CD4-positive, alpha-beta T cell treated with Interleukin-12 subunit alpha and Interleukin-12 subunit beta, for 1 hour (primary cell): ENCODE measurements at regions not wholly inside any gene's neighbourhood (a gene's known extent, or its start where the extent isn't known, plus 50 kb on each side); places are given as distances from the start of the nearest gene placed in this dataset.

ENCODE experiments used
- DNase-seq: peaks from one replicate; pipeline ENCODE4 v3.0.0-alpha.2; 2020

DNA sequence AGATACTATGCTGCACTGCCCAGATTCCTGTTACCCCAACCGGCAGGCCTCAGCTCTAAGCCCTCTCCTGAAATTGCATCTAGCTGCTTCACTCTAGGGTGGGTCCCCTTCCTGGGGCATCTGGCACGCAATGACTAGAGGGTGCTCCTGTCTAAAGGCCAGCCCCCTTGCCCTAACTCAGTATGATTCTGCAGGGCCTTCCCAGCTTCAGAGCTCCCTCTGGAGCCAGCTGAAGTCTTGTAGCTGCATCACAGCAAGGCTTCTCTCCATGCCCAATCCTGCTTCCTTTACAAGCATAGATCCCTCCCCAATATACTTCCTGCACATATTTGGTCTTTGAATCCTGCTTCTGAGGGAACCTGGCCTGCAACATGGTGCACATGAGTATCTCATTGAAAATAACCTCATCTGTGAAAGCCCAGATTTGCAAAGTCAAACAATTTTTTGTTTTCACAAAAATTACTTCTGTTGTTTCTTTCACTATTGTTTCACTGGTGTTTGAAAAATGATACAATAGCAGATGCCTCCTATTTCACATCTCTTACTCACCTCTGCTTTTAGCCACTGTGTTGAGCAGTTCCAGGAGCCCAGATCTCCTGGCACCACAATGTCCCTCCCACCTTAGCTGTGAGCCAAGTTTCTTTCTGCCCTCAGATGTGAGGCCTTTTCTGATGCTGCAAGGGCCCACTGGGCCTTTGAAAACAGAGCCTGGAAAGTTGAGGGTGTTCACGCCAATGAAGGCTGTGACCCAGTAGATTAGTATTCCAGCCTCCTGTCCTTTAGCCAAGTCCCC lies 169.5 kb upstream of the EGLN3 start:
- no peak for DNase-seq

DNA sequence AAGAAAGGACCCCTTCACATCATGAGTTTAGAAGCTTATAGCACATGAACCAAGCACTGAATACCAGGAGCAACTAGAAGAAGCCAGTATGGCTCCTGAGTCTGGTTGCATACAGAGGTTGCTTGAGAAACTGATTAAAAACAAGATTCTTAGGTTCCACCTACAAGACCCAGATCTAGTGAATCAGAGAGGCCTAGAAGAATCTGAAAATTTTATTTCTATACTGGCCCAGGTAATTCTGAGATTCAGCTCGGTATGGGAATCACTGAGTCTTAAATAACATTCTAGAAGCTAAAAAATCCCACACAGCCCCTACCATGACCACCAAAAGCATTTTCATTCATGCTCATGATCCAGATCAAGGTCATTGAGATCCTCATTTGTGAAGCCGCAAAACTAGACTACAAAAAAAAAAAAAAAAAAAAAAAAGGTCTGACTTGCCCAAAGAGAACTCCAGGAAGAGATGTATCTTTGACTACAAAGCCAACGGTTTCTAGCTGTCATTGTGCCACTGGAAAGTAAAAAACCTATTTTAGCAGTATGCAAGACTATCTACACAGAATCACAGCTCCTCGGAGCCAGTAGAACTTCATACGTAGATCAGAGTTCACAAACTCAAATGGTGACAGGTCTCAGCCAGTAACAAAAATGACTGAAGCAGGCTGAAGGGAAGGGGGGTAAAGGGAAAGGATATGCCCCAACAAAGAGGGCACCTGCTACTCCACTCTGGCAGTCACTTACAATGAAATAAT lies 168.4 kb upstream of the EGLN3 start:
- DNase-seq: no peak

DNA sequence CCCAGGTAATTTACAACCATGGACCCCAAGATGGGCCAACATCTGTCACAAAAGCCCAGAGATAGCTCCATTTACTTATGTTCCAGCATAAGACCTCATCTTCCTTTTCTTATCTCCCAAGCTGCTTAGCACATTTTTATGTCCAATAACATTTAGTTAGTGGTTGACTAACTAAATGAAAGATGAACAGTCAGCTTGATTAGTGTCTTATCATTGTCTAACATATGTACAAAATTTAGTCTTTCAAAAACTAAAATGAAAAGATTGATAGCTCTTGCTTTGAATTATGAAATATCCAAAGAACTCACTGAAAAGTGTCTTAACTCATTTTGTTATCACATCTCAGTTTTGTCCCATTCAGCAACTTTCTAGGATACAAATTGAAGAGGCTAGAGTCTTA lies 163.1 kb upstream of the EGLN3 start:
- no peak for DNase-seq

DNA sequence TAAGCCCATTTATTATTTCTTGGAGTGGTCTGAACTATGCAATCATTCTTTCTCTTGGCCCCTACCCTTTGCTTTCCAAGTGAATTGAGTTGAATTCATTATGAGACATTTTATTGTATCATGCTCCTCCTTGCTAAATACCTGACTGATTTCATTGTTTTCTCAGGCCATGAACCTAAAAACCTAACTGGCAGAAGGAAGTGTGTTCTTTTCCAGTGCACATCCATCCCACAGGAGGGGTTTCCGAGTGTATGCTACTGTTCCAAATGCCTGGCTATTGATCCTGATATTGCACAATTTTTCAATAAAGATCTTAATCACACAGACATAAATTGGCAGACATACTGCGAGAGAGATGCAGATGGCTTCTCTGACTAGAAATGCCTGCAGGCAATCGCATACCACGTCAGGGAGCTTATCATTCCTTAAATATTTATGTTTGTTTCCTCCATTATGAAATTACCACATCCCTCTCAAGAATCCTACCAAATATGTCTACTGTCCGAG lies 162.2 kb upstream of the EGLN3 start:
- no peak for DNase-seq

DNA sequence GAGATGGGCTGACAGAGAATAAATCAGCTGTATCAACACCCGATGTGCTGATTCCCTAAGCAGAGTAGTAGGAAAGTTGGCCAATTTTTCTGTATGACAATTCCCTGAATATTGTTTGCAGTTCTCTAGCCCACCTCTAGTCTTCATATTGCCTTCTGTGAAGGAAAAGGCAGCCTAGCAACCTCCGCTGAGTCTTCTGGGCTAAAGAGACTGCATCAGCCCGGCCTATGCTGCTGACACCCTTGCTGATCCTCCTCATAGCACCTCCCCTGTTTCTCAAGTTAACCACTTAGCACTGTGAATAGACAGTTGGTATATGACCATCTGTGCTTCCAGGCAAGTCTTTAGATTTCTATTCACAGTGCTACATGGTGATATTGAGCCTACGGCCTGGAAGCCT lies 161.1 kb upstream of the EGLN3 start:
- no peak for DNase-seq

DNA sequence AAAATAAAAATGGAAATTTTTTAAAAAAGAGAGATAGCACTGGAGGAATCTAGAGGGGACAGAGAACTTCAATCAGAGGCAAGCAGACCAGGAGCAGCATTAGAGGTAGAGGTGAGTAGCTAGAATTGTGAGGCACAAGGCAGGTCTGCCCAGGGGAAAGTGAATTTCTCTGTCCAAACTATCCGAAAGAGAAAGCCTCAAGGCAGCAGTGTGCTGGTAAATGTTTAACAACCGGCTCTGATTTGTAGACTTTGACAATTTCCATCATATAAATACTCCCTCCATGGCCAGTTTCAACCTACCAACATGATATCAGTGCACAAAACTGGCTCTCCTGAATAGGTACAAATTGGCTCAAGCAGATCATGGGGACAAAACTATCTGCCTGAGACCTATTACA lies 160.6 kb upstream of the EGLN3 start:
- no peak for DNase-seq

DNA sequence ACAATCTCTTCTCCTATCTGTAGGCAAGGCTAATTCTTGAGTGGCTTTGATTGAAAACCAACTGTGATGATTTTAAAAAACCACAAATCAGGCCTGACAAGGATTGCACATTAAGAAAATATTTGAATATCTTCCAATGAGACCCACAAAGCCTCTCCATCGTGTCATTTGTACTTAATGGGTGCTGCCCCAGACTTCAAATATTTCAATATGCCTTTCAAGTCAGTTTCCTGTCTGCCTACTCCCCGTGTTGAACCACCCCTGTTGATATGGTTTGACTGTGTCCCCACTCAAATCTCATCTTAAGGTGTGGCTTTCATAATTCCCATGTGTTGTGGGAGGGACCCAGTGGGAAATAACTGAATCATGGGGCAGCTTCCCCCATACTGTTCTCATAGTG lies 159.7 kb upstream of the EGLN3 start:
- no peak for DNase-seq

DNA sequence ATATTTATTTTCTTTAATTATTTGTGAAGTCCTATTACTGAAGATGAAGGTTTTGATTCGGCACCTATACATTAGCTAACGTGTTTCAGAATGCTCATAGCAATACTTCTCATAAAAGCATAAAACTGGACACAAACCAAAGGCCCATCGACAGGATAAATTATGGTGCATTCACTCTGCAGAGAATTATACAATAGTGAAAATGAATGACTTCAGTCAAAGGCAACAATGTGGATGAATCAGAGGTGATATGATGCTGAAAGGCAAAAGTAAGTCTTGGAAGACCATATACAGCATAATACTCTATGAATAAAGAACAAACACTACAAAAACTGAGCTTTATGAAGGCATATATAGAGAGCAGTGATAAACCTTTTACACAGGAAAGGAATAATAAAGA lies 156.6 kb upstream of the EGLN3 start:
- no peak for DNase-seq

DNA sequence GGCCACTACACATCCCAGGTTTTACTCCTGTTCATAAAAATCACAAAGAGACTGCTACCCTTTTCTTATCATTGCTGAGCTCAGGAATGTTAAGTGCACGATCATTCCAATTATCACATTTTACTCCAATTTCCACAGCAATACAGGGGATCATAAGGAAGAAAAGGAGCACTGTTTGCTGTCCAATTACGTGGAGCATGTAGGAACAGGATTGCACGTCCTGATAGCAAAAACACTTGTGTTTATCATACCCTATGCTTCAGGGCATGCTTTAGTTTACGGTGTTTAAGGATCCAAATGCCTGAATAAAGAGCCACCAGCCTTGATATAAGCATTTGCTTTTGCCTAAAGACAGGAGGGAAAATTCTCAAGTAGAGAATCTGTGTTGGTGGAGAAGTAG lies 155.4 kb upstream of the EGLN3 start:
- DNase-seq: no peak

DNA sequence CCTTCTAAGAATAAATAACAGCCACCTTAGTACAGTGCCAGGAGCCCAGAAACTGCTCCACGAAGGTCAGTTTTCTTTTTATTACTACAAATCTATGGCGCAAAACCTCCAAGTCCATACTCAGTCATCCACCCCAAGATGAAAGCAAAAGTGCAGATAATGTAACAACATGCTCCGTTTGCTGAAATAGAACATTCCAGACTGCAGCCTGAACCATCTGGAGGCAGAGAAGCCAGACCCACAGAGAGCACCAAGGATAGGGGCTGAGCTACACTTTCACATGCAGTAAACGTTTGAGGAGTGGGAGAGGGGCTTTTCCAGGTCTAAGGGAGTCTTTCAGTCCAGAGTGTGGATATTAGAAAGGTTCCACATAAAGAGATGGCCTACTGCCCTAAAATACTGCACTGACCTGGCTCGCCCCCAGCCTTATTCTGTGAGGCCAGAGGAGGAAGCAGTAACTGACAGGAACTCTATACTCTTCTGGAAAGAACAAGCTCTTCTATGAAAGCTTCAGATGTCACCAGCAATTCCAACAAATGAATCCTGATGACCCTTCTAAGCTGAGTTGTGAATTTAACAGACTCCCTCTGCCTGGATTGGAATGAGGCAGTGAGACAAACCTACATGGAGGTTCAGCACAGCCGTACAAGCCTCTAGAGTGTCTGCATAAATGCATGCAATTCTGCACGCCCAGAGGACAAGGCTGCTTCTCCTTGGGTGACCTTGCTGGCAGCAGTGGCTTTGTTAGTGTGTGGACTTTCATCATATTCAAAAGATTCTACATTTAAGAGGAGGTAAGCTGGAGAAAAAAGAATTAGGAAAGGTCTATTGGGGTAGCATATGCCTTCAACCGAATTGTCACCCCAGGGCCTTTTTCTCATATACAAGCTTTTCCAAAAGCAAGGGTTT lies 153.9 kb upstream of the EGLN3 start:
- DNase-seq: no peak

DNA sequence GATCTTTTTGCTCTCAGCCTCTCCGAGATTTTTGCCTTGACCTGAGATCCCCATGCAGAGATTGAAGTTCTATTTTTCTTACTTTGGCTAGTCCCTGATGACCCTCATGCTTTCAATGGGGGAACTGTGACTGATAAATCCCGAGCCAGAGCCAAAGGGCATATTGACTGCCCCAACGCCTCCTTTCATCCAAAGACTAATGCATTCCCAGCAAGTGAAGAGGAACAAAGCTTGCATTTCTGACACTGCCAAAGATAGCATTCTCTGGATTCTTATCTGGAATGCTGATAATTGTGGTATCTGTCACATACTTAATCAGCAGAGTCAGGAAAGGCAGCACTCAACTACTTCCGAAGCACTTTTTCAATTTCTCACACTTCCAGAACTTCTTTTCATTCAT lies 152.3 kb upstream of the EGLN3 start:
- no peak for DNase-seq

DNA sequence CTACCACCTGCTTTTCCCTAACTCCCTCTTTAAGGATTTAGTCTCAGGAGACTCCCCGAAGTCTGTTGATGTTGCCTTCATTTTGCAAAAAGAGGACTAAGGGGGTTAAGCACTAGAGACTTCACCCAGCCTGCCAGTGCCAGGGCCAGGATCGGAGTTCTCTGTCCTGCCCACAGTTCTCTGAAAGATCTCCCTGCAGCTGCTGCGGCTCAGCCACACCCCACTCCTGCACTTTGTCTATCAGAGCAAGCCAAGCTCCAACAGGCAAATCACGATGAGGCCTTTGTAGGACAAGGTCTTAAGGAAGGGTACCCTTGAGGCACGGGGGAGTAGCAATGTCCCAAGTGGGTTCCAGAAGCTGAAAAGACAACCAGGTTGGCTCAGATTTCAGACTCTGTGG lies 148.8 kb upstream of the EGLN3 start:
- DNase-seq: no peak

DNA sequence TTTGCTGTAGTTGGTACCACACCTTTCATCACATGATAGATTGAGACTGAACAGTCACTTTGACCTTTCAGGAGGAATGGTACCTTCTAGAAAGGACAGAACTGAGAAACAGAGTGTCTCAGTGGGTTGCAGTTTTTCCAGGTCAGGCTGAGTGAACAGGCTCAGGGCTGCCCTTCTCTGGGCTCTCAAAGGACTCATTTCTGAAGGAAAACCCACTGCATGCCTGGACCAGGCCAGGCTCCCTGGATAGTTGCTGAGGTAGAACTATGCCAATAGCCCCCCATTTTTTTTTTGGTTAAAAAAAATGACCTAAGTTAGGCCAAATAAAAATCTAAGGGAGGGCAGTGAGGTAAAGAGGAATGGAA lies 148.1 kb upstream of the EGLN3 start:
- DNase-seq: no peak

DNA sequence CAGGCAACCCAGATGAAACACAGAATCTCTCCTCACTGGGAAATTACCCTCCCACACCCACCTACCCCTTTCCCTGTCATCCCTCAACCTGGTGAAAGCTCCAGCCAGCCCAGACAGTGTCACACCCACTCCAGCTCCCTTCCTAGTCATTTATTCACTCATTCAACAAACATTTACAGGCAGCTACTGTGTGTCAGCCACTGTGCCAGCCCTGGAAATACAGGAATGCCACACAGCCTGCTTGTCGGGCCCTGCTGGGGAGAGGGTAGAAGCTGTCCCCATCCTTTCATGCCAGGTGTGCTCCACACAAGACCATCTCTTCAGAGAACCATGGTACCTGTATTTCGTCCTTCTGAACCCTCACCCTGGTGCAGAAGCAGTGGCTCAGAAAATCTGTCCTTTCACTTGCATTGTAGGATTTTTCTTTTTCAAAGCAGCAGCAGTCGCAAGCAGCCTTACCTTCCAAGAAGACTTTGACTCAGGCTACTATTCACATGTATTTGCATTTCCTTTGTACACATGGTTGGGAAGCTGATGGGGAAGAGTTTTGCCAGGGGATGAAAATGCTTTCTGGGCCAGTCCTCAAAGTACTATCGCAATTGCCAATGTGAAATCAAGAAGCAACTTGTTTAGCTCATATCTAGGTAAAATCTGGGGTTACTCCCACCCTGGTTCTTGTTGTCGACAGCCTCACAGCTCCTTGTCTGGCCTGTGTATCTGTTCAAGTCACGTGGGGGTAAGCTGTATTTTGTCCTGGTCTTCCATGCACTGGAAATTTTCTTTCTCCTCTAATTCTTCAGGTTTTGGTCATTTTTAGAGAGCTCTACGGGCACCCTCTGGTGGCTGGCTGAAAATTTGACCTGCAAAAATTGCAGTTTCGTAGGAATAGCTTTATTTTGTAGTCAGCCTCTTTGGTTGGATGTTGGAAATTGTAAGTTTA lies 147.4 kb upstream of the EGLN3 start:
- peak; percentile 37 for DNase-seq

DNA sequence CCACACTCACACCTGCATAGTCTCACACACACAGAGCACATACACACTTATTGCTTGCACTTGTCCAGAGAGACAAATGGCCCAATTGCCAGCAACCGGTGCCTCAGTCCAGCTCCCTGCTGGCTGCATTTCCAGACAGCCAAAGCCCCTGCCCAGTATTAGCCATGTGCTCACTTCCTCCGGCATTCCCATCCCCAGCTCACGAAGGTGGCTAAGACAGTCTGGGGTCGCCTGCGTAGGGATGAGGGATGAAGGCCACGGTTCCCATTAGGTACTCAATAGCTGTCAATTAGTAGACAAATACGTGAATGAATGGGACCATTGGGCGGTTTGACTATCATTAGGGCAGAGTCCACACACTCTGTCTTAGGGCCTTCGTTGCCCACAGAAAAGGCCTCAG lies 146.8 kb upstream of the EGLN3 start:
- no peak for DNase-seq

DNA sequence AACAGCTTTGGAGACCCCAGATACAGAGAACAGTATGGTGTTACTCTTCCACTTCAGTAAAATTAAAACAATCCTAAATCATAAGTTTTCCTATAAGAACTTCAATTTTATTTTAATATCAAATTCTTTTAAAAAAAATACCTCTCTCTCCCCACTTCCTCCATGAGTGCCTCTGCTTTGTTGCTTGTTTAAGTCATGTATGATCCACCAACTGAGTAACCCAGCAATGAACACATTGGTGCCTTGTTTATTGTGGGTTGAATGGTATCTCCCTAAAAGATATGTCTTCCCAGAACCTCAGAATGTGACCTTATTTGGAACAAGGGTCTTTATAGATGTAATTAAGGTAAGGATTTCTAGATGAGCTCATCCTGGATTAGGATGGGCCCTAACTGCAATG lies 143.5 kb upstream of the EGLN3 start:
- no peak for DNase-seq

DNA sequence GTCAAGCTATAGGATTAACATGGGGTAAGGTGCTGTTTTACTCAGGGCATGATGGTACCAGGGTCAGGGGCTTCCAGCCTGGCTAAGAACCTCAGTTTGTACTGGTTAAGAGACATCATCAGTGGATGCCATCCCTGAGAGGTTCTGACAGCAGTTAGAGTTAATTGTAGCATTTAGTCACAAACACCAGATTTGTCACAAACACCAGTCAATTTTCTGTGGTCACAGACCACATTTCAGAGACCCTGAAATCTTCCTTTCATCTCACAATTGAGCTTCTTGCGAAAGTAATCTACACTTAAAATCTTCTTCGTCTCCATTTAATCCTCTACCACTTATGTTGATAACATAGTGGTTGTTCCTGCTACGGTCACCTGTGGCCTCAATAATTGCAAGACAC lies 143.0 kb upstream of the EGLN3 start:
- DNase-seq: no peak

DNA sequence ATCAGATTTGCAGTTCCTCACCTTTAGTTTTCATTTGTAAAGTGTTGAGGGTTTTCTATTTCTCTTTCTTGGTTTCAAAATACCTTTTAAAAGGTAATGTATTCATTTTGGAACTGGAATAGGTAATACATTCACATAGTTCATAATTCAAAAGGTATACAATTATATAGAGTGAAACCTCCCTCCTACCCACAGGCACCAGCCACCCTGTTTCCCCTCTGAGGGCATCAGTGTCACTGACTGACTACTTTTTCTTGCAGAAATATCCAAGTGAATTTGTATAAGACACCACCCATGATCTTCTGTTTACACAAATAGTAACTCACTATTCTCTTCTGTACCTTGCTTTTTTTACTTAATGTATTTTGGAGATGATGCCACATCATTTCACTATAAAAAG lies 139.6 kb upstream of the EGLN3 start:
- DNase-seq: no peak

DNA sequence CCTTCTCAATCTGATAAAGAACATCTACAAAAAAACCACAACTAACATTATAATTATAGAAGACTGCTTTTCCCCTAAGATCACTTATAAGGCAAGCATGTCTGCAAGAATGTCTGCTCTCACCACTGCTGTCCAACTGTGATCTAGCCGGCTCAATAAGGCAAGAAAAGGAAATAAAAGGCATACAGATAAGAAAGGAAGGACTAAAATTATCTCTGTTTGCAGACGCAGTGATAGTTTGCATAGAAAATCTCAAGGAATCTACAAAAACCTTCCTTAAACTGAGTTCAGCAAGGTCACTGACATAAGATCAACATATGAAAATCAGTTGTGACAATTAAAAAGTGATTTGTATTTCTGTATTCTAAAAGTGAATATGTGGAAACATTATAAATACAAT lies 138.0 kb upstream of the EGLN3 start:
- no peak for DNase-seq

DNA sequence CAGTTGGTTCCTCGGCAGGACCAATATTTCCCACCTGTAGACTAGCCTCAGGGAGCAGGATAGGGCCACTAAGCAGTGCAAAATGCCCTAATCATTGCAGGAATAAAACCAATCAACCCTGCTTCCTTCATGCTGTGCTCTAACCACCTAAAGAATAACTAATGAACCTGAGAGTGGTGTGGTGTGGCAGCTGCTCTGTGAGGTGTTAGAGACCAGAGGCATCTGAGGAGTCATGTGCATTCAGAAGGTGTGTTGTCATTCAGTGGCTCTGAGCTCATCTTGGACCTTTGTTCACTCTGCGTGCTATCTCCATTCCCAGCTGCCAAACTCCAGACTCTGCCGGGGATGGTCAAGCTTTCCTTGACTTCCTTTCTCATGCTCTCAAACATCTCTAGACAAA lies 136.7 kb upstream of the EGLN3 start:
- no peak for DNase-seq

DNA sequence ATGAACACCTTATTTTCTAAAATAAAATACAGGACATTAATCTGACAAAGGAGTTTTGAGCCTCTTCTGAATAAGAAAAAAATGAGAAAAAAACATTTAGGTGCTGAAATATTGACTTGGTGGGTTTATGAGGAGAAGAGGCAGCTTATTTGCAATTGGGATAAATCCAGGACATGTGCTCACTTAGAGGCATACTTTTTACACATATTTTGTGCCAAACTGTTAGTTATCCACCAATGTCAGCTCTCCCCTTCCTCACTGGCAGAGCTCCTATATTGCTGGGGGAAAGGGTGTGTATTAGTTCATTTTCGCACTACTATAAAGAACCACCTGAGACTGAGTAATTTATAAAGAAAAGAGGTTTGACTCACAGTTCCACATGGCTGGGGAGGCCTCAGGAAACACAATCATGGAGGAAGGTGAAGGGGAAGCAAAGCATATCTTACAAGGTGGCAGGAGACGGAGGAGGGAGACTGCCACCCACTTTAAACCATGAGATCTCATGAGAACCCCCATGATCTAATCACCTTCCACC lies 135.4 kb upstream of the EGLN3 start:
- DNase-seq: no peak

DNA sequence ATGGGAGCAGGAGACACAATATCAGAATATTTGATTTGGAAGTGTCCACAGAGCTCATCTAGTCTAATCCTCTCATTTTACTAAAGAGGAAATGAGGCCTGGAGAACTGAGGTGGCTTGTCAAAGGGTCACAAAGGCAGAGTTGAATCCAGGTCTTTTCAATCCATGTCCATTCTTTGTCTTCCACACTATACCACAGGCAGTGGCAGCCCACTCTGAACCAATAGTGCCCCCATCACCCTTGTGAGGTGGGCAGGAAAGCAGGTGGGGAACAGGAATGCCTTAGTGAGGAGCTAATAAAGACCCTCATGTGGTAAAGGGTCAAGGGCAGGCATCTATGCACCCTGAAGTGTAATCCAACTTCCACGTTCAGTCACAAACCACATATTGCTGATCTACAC lies 134.8 kb upstream of the EGLN3 start:
- no peak for DNase-seq
